GM12864 (cell line): ENCODE measurements at regions not wholly inside any gene's neighbourhood (a gene's known extent, or its start where the extent isn't known, plus 50 kb on each side); places are given as distances from the start of the nearest gene placed in this dataset.

Source experiments
- DNase-seq: peaks from one replicate; pipeline ENCODE4 v3.0.0-alpha.2; 2011; ENCODE audit warnings: low read depth
- H3K4me3 ChIP-seq: 2 replicates; pipeline ENCODE4 v1.5.1; 2011; ENCODE audit warnings: mild to moderate bottlenecking, low read depth, low read length, control low read depth
- TF ChIP-seq, protein P1 (sequence below): IDR thresholded peaks from 2 replicates; pipeline ENCODE4 v1.5.1; 2011; ENCODE audit warnings: low read depth, mild to moderate bottlenecking, moderate library complexity, low read length, control low read depth, inconsistent platforms; ENCODE audit errors: missing control alignments

DNA sequence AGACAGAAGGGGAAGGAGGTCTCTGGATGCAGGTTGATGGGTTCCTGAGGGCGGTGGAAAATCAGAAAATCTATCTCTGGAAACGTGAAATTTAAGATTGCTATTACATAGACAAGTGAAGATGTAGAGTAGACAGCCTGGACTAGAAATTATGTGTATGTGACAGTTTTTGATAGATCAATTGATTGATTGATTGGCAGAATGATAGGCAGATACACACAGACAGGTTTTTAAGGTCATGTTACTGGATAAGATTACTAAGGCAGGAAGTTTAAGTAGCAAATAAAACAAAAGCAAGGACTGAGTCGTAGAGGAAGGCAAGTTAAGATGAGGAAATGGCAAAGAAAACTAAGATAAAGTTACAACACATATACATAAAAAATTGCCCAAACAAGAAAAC, 124.7 kb downstream of the RGS21 start:
- no peak for DNase-seq
- H3K4me3 ChIP-seq = no peak overlapping the region
- TF ChIP-seq, protein P1, sequence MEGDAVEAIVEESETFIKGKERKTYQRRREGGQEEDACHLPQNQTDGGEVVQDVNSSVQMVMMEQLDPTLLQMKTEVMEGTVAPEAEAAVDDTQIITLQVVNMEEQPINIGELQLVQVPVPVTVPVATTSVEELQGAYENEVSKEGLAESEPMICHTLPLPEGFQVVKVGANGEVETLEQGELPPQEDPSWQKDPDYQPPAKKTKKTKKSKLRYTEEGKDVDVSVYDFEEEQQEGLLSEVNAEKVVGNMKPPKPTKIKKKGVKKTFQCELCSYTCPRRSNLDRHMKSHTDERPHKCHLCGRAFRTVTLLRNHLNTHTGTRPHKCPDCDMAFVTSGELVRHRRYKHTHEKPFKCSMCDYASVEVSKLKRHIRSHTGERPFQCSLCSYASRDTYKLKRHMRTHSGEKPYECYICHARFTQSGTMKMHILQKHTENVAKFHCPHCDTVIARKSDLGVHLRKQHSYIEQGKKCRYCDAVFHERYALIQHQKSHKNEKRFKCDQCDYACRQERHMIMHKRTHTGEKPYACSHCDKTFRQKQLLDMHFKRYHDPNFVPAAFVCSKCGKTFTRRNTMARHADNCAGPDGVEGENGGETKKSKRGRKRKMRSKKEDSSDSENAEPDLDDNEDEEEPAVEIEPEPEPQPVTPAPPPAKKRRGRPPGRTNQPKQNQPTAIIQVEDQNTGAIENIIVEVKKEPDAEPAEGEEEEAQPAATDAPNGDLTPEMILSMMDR = no peak

GRCh38 chr1:192442736-192443135, 125.9 kb downstream of the RGS21 start:
- H3K4me3 ChIP-seq = no peak overlapping the region
- TF ChIP-seq, protein P1 = no peak
- no peak for DNase-seq

- H3K4me3 ChIP-seq = no peak overlapping the region
- no peak for DNase-seq
- TF ChIP-seq, protein P1 = no peak
Measured at GRCh38 chr1:192443616-192444015, 126.8 kb downstream of the RGS21 start.

DNA sequence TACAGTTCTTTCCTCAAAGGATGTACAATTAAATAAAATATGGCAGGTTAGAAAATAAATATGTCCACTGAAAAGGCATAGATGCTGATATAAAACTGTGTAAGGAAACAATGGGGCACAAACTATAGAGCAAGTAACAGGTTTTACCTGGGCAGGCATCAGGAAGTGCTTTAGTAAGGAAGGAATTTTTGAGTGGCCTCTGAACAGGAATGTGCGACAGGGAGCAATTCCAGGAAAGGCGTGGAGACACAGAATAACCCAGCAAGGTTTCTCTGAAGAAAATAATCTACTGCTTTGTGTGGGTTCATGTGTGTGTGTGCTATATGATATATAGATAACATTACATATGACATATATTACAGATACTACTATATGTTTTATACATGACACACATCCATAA, 128.4 kb downstream of the RGS21 start:
- H3K4me3 ChIP-seq = no peak overlapping the region
- DNase-seq = no peak
- TF ChIP-seq, protein P1 = no peak

- H3K4me3 ChIP-seq = no peak overlapping the region
- TF ChIP-seq, protein P1 = peak; percentile 57
- DNase-seq = peak; percentile 18
Measured at GRCh38 chr1:192445839-192446489, 129.2 kb downstream of the RGS21 start.

GRCh38 chr1:192448026-192448578, 127.5 kb upstream of the RGS1 start:
- no peak for DNase-seq
- no peak overlapping the region for H3K4me3 ChIP-seq
- TF ChIP-seq, protein P1 = no peak
